ENCODE measurements at regions not wholly inside any gene's neighbourhood (a gene's known extent, or its start where the extent isn't known, plus 50 kb on each side); places are given as distances from the start of the nearest gene placed in this dataset.

- H3K27me3 ChIP-seq (ENCODE audit: control insufficient read depth, insufficient read depth, low read length, poor library complexity, severe bottlenecking) = peaks cover 15% of the 10 kb centered on the region
- Mint-ChIP-seq H3K4me3 (no peak overlapping the region), H3K27me3 (ENCODE audit: insufficient read depth) (peaks cover 11% of the 10 kb centered on the region), H3K4me1 (peaks cover 30% of the 10 kb centered on the region), H3K9me3 (no peaks in the 10 kb centered on the region), H3K36me3 (ENCODE audit: low read depth) (no peaks in the 10 kb centered on the region), H3K27ac (no peak overlapping the region)
- no peak for TF ChIP-seq CTCF (conservative IDR thresholded peaks at IDR 0.05)
- H3K36me3 ChIP-seq (ENCODE audit: control insufficient read depth, insufficient read depth, low read length) = no peaks in the 10 kb centered on the region
- 93% methylated on average over 2 of the region's 2 CpGs; no CpG with 5 or more reads in 1 of the 2 experiments for WGBS, 2 experiments (ENCODE audit: insufficient coverage in 1 of 2, insufficient read length in 1 of 2)
- no peak overlapping the region for H3K4me3 ChIP-seq (ENCODE audit: low read length)
- peaks cover 9% of the 10 kb centered on the region for H3K4me1 ChIP-seq (ENCODE audit: control insufficient read depth, insufficient read depth, low read length)
- no peak for DNase-seq
- H3K27ac ChIP-seq (ENCODE audit: low read depth, low read length) = no peak overlapping the region
- H3K9ac ChIP-seq (ENCODE audit: extremely low read depth, low read length, poor library complexity, severe bottlenecking) = no peak overlapping the region
- no peaks in the 10 kb centered on the region for H3K9me3 ChIP-seq (ENCODE audit: control insufficient read depth, low read length)
Measured at GRCh38 chr12:85549640-85550039, 269.6 kb downstream of the ALX1 start.

- WGBS, 2 experiments (ENCODE audit: insufficient coverage in 1 of 2, insufficient read length in 1 of 2) = 66 to 83% methylated on average over 2 of the region's 2 CpGs
- Mint-ChIP-seq H3K9me3 (no peaks in the 10 kb centered on the region), H3K4me1 (peaks cover 30% of the 10 kb centered on the region)
Measured at GRCh38 chr12:85550924-85551323, 270.9 kb downstream of the ALX1 start.

GRCh38 chr12:85552461-85552860 is 272.4 kb downstream of the ALX1 start:
- no peak for TF ChIP-seq CTCF (conservative IDR thresholded peaks at IDR 0.05)
- Mint-ChIP-seq H3K27me3 (ENCODE audit: insufficient read depth) (peaks cover 11% of the 10 kb centered on the region), H3K9me3 (no peaks in the 10 kb centered on the region), H3K4me3 (no peak overlapping the region), H3K27ac (no peak overlapping the region), H3K36me3 (ENCODE audit: low read depth) (no peaks in the 10 kb centered on the region), H3K4me1 (peaks cover 30% of the 10 kb centered on the region)
- no peak for DNase-seq
- Histone ChIP-seq H3K9me3 (ENCODE audit: control insufficient read depth, low read length) (no peaks in the 10 kb centered on the region), H3K9ac (ENCODE audit: extremely low read depth, low read length, poor library complexity, severe bottlenecking) (no peak overlapping the region), H3K36me3 (ENCODE audit: control insufficient read depth, insufficient read depth, low read length) (no peaks in the 10 kb centered on the region), H3K4me1 (ENCODE audit: control insufficient read depth, insufficient read depth, low read length) (peaks cover 9% of the 10 kb centered on the region), H3K27ac (ENCODE audit: low read depth, low read length) (no peak overlapping the region), H3K27me3 (ENCODE audit: control insufficient read depth, insufficient read depth, low read length, poor library complexity, severe bottlenecking) (peaks cover 15% of the 10 kb centered on the region), H3K4me3 (ENCODE audit: low read length) (no peak overlapping the region)
- 83 to 91% methylated on average over 1 to 3 of the region's 3 CpGs for WGBS, 2 experiments (ENCODE audit: insufficient coverage in 1 of 2, insufficient read length in 1 of 2)

More at GRCh38 chr12:85550924-85551323, 270.9 kb downstream of the ALX1 start:
- H3K36me3 Mint-ChIP-seq (ENCODE audit: low read depth) = no peaks in the 10 kb centered on the region
- peaks cover 11% of the 10 kb centered on the region for H3K27me3 Mint-ChIP-seq (ENCODE audit: insufficient read depth)
- DNase-seq = peak; percentile 71
- Histone ChIP-seq H3K9me3 (ENCODE audit: control insufficient read depth, low read length) (no peaks in the 10 kb centered on the region), H3K4me1 (ENCODE audit: control insufficient read depth, insufficient read depth, low read length) (peaks cover 9% of the 10 kb centered on the region), H3K27ac (ENCODE audit: low read depth, low read length) (no peak overlapping the region), H3K36me3 (ENCODE audit: control insufficient read depth, insufficient read depth, low read length) (no peaks in the 10 kb centered on the region), H3K4me3 (ENCODE audit: low read length) (peak overlapping the region; percentile 5), H3K27me3 (ENCODE audit: control insufficient read depth, insufficient read depth, low read length, poor library complexity, severe bottlenecking) (peaks cover 15% of the 10 kb centered on the region), H3K9ac (ENCODE audit: extremely low read depth, low read length, poor library complexity, severe bottlenecking) (no peak overlapping the region)
- H3K27ac Mint-ChIP-seq = peak overlapping the region; percentile 26
- no peak for TF ChIP-seq CTCF (conservative IDR thresholded peaks at IDR 0.05)
- no peak overlapping the region for H3K4me3 Mint-ChIP-seq

All from endodermal cell (in vitro differentiated cells).